ENCODE measurements at regions not wholly inside any gene's neighbourhood (a gene's known extent, or its start where the extent isn't known, plus 50 kb on each side); places are given as distances from the start of the nearest gene placed in this dataset.

- TF ChIP-seq CTCF (IDR thresholded peaks at IDR 0.05) (no peak), POLR2A (IDR thresholded peaks at IDR 0.05) (no peak)
Measured at GRCh38 chr5:96335873-96336272, 97.2 kb downstream of the PCSK1 start.

Measured in tibial nerve (tissue), 3 donors.